ENCODE measurements at regions not wholly inside any gene's neighbourhood (a gene's known extent, or its start where the extent isn't known, plus 50 kb on each side); places are given as distances from the start of the nearest gene placed in this dataset.

- TF ChIP-seq CTCF (conservative IDR thresholded peaks at IDR 0.05; ENCODE audit: low read length) (no peak), EZH2phosphoT487 (IDR thresholded peaks at IDR 0.05; ENCODE audit: borderline replicate concordance, low read depth, low read length) (no peak)
Measured at GRCh38 chr13:95362666-95363065, 61.4 kb upstream of the ABCC4 start.
